Muscle layer of duodenum (tissue), 2 donors: ENCODE measurements at regions not wholly inside any gene's neighbourhood (a gene's known extent, or its start where the extent isn't known, plus 50 kb on each side); places are given as distances from the start of the nearest gene placed in this dataset.
"Not testable (repeated sequence)": the region's sequence is repeated elsewhere in the genome, so short reads cannot be mapped to it uniquely, and the experiment has no call there.

Experiments used
- H3K27ac ChIP-seq: one replicate; pipeline ENCODE4 v1.7.0; 2013; ENCODE audit warnings: mild to moderate bottlenecking, low read length
- H3K27me3 ChIP-seq: one replicate; pipeline ENCODE4 v1.7.0; 2013; ENCODE audit warnings: low read depth, mild to moderate bottlenecking, control low read depth, low read length
- H3K36me3 ChIP-seq, 2 donors: one replicate each; pipeline ENCODE4 v1.7.0; 2013; ENCODE audit warnings: low read length in 2 of 2, control low read depth in 1 of 2, mild to moderate bottlenecking in 1 of 2; ENCODE audit not compliant: insufficient read depth in 2 of 2, control insufficient read depth in 1 of 2
- H3K4me1 ChIP-seq, 2 donors: one replicate each; pipeline ENCODE4 v1.7.0; 2013; ENCODE audit warnings: low read length in 2 of 2, mild to moderate bottlenecking in 2 of 2, control low read depth in 1 of 2, moderate library complexity in 1 of 2; ENCODE audit not compliant: insufficient read depth in 2 of 2, control insufficient read depth in 1 of 2
- H3K4me3 ChIP-seq, 2 donors: one replicate each; pipeline ENCODE4 v1.7.0; 2013; ENCODE audit warnings: low read length in 2 of 2, low read depth in 1 of 2, mild to moderate bottlenecking in 1 of 2
- H3K9me3 ChIP-seq, 2 donors: one replicate each; pipeline ENCODE4 v1.7.0; 2013; ENCODE audit warnings: low read length in 2 of 2, control low read depth in 1 of 2, mild to moderate bottlenecking in 1 of 2; ENCODE audit not compliant: control insufficient read depth in 1 of 2
- donor health status: healthy.

GRCh38 chr11:86738568-86738967 lies 61.8 kb upstream of the PRSS23 start:
- no peaks in the 10 kb centered on the region for H3K9me3 ChIP-seq
- peaks cover 0 to 9% of the 10 kb centered on the region in 2 donors for H3K36me3 ChIP-seq
- H3K27ac ChIP-seq = peak overlapping the region; percentile 2
- no peaks in the 10 kb centered on the region for H3K27me3 ChIP-seq
- H3K4me3 ChIP-seq = no peak overlapping the region
- peaks cover 19 to 23% of the 10 kb centered on the region in 2 donors for H3K4me1 ChIP-seq

- Histone ChIP-seq H3K4me1 (peaks cover 14 to 18% of the 10 kb centered on the region in 2 donors), H3K27ac (peak overlapping the region; percentile 27), H3K4me3 (no peak overlapping the region), H3K27me3 (no peaks in the 10 kb centered on the region), H3K9me3 (no peaks in the 10 kb centered on the region), H3K36me3 (peaks cover 0 to 3% of the 10 kb centered on the region in 2 donors)
These were observed 62.6 kb upstream of the PRSS23 start for GRCh38 chr11:86737737-86738136.

- Histone ChIP-seq H3K27ac (peak overlapping the region; percentile 13), H3K9me3 (no peaks in the 10 kb centered on the region), H3K4me1 (peaks cover 14% of the 10 kb centered on the region in 2 donors), H3K27me3 (no peaks in the 10 kb centered on the region), H3K36me3 (peaks cover 0 to 3% of the 10 kb centered on the region in 2 donors), H3K4me3 (no peak overlapping the region)
These were observed 63.1 kb upstream of the PRSS23 start for GRCh38 chr11:86737230-86737629.

GRCh38 chr11:86736291-86737143 lies 63.8 kb upstream of the PRSS23 start:
- no peak overlapping the region for H3K27ac ChIP-seq
- H3K4me1 ChIP-seq = peaks cover 7 to 14% of the 10 kb centered on the region in 2 donors
- no peaks in the 10 kb centered on the region for H3K9me3 ChIP-seq
- no peak overlapping the region for H3K4me3 ChIP-seq
- peaks cover 0 to 3% of the 10 kb centered on the region in 2 donors for H3K36me3 ChIP-seq
- no peaks in the 10 kb centered on the region for H3K27me3 ChIP-seq

GRCh38 chr11:86735451-86736290 lies 63.3 kb upstream of the ME3 start:
- no peaks in the 10 kb centered on the region for H3K27me3 ChIP-seq
- H3K4me1 ChIP-seq = peaks cover 0 to 14% of the 10 kb centered on the region in 2 donors
- no peak overlapping the region for H3K4me3 ChIP-seq
- H3K9me3 ChIP-seq = no peaks in the 10 kb centered on the region
- H3K36me3 ChIP-seq = no peaks in the 10 kb centered on the region
- no peak overlapping the region for H3K27ac ChIP-seq

DNA sequence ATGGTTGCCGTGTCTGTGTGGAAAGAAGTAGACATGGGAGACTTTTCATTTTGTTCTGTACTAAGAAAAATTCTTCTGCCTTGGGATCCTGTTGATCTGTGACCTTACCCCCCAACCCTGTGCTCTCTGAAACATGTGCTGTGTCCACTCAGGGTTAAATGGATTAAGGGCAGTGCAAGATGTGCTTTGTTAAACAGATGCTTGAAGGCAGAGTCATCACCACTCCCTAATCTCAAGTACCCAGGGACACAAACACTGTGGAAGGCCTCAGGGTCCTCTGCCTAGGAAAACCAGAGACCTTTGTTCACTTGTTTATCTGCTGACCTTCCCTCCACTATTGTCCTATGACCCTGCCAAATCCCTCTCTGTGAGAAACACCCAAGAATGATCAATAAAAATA lies 60.3 kb upstream of the ME3 start:
- H3K27ac ChIP-seq, H3K4me1 ChIP-seq, H3K4me3 ChIP-seq, H3K9me3 ChIP-seq, H3K36me3 ChIP-seq, H3K27me3 ChIP-seq: not testable (repeated sequence)

DNA sequence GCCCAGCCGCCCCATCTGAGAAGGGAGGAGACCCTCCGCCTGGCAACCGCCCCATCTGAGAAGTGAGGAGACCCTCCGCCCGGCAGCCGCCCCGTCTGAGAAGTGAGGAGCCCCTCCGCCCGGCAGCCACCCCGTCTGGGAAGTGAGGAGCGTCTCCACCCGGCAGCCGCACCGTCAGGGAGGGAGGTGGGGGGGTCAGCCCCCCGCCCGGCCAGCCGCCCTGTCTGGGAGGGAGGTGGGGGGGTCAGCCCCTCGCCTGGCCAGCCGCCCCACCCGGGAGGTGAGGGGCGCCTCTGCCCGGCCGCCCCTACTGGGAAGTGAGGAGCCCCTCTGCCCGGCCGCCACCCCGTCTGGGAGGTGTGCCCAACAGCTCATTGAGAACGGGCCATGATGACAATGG lies 59.9 kb upstream of the ME3 start:
- not testable (repeated sequence) for H3K4me1 ChIP-seq, H3K9me3 ChIP-seq, H3K27me3 ChIP-seq, H3K27ac ChIP-seq, H3K4me3 ChIP-seq, H3K36me3 ChIP-seq

GRCh38 chr11:86729576-86729975 lies 57.2 kb upstream of the ME3 start:
- H3K9me3 ChIP-seq, H3K27me3 ChIP-seq: not testable (repeated sequence)

DNA sequence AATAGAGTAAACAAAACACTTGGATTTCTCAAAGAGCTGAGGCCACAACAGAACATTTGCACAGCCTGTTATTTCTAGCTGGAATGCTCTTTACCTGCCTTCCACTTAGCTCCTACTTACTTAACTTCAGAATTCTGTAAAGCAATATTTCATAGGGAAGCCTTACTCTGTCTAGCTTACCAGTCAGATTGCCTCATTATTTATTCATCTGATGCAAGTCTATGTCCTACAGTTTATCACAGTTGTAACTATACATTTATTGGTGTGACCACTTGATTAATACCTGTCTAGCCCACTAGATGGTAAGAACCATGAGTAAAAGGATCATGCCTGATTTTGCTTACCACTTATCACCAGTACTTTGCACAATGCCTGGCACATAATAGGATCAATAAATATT lies 56.1 kb upstream of the ME3 start:
- H3K4me3 ChIP-seq = no peak overlapping the region
- H3K4me1 ChIP-seq = no peaks in the 10 kb centered on the region
- no peaks in the 10 kb centered on the region for H3K9me3 ChIP-seq
- no peaks in the 10 kb centered on the region for H3K27me3 ChIP-seq
- no peak overlapping the region for H3K27ac ChIP-seq
- no peaks in the 10 kb centered on the region for H3K36me3 ChIP-seq

More at GRCh38 chr11:86729576-86729975, 57.2 kb upstream of the ME3 start:
- H3K4me1 ChIP-seq, H3K4me3 ChIP-seq, H3K36me3 ChIP-seq, H3K27ac ChIP-seq: not testable (repeated sequence)

DNA sequence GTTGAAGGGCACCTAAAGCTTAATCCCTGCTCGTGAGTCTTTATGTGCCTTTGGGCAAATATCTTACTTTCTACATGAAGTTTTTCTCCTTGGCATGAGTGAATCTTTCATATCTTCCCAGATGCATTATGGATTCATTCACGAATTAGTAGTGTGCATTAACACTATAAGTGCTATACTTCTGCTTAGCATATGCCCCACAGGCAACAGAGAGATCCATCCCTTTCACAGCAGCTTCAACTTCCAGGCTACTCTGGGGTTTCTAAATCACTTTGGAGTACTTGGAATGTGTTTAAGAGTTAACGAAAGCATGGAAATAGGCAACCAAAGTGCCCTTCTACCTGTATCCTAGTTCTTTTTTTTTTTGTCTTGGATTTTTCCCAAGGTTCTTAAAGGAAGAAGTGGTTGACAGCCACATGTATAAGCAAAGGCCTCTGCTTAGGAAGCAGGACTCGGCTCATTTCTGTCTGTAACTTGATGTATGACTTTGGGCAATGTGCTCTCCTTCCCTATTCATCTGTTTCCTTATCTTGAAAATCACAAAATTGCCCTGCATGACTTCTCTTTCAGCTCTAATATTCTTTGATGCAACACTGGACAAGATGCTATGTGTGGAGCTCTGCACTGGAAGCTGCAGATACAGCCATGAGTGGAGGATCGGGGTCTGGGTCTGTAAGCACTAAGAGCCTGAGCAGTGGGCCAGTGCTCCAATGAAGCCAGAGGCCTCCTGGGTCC lies 54.5 kb upstream of the ME3 start:
- Histone ChIP-seq H3K9me3 (no peaks in the 10 kb centered on the region), H3K27me3 (no peaks in the 10 kb centered on the region), H3K4me3 (no peak overlapping the region), H3K4me1 (no peaks in the 10 kb centered on the region), H3K36me3 (no peaks in the 10 kb centered on the region), H3K27ac (no peak overlapping the region)

GRCh38 chr11:86726118-86726753 lies 53.8 kb upstream of the ME3 start:
- Histone ChIP-seq H3K27me3 (no peaks in the 10 kb centered on the region), H3K4me3 (no peak overlapping the region)

More at GRCh38 chr11:86726118-86726753, 53.8 kb upstream of the ME3 start:
- Histone ChIP-seq H3K36me3 (no peaks in the 10 kb centered on the region), H3K4me1 (no peaks in the 10 kb centered on the region), H3K27ac (no peak overlapping the region), H3K9me3 (no peaks in the 10 kb centered on the region)
